Fibroblast of pulmonary artery (primary cell): ENCODE measurements at regions not wholly inside any gene's neighbourhood (a gene's known extent, or its start where the extent isn't known, plus 50 kb on each side); places are given as distances from the start of the nearest gene placed in this dataset.
A peak's percentile ranks its signal among the peaks of the same experiment; 100 is the strongest.

Source experiments
- DNase-seq: peaks from one replicate; pipeline ENCODE4 v3.0.0-alpha.2; 2010; ENCODE audit warnings: low read depth
- H3K4me3 ChIP-seq: replicated peaks from 2 replicates; pipeline ENCODE4 v1.5.1; 2011; ENCODE audit warnings: low read depth, mild to moderate bottlenecking, control low read depth, low read length, moderate library complexity
- TF ChIP-seq, protein P1 (sequence below): IDR thresholded peaks from 2 replicates; pipeline ENCODE4 v1.5.1; 2011; ENCODE audit warnings: mild to moderate bottlenecking, control low read depth, low read length, inconsistent platforms; ENCODE audit errors: missing control alignments

DNA sequence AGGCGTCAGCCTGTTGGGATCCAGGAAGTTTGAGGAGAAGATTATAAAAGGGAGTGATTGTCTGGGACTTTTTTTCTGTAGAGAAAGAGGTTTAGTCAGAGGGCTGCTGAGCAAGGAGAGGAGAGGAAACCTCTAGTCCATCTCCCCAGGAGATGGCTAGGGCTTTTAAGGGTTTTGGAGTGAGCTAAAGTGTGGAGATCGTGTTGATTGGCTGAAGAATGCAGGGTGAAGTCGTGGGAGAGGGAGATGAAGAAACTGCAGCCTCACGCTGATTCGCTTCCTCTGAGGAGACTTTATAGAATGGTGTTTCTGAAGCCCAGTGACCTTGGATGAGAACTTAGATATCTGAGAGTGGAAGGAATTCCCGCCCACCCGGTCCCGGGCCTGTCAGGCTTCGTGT lies 193.7 kb upstream of the PWP1 start:
- DNase-seq: peak; percentile 45
- TF ChIP-seq, protein P1, sequence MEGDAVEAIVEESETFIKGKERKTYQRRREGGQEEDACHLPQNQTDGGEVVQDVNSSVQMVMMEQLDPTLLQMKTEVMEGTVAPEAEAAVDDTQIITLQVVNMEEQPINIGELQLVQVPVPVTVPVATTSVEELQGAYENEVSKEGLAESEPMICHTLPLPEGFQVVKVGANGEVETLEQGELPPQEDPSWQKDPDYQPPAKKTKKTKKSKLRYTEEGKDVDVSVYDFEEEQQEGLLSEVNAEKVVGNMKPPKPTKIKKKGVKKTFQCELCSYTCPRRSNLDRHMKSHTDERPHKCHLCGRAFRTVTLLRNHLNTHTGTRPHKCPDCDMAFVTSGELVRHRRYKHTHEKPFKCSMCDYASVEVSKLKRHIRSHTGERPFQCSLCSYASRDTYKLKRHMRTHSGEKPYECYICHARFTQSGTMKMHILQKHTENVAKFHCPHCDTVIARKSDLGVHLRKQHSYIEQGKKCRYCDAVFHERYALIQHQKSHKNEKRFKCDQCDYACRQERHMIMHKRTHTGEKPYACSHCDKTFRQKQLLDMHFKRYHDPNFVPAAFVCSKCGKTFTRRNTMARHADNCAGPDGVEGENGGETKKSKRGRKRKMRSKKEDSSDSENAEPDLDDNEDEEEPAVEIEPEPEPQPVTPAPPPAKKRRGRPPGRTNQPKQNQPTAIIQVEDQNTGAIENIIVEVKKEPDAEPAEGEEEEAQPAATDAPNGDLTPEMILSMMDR: no peak
- no peak overlapping the region for H3K4me3 ChIP-seq

DNA sequence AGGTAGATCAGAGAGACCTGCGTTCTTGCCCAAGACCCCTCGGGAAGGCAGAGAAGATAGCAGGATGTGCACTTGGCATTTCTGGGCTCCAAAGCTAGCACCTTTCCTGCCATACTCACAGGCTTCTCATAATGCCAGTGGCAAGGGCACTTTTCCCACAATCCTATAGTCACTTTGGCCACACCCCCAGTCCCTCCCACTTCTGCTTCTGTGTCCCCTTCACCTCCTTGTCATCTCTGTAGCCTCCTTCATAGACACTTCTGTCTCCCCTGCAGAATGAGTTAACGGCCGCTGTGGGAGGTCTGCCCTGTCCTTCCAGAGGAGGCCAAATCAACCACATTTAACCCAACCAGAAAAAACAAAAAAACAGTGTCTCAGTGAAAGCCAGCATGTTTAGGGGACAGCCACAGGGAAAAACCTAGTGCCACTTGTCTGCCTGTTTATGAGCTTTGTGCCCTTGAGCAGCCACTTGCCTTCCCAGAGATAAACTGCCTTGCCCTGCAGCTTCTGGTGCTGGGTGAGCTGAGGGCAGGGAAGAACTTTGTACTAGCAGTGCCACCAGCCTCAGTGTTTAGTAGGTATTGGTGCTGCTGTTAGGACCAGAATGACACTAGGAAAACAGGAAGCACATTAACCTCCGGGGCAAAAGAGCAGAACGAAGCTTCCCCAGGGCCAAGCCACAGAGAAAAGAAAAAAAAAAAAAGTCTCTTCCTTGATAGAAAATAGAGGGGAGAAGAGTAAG lies 193.0 kb upstream of the PWP1 start:
- TF ChIP-seq, protein P1: no peak
- DNase-seq: no peak
- no peak overlapping the region for H3K4me3 ChIP-seq

DNA sequence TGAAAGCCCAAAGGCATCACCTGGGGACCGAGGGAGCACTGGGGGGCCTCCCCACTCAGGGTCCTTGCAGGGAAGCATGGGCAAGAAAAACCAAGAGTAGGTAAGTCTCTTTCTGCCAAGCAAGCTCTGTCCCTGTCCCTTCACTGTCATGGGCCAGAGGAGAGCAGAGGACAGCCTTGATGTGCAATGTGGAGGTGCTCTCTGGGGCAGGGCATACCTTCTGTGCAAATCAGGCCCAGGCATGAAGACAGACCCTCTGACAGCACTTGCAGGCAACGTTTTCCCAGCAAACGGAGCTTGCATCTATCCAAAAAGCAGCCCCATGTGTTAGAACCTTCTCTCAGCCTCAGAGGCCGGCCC lies 192.5 kb upstream of the PWP1 start:
- H3K4me3 ChIP-seq: no peak overlapping the region
- TF ChIP-seq, protein P1: no peak
- no peak for DNase-seq

- no peak overlapping the region for H3K4me3 ChIP-seq
- DNase-seq: no peak
- TF ChIP-seq, protein P1: no peak
These were observed 191.9 kb upstream of the PWP1 start for GRCh38 chr12:107493666-107494065.

DNA sequence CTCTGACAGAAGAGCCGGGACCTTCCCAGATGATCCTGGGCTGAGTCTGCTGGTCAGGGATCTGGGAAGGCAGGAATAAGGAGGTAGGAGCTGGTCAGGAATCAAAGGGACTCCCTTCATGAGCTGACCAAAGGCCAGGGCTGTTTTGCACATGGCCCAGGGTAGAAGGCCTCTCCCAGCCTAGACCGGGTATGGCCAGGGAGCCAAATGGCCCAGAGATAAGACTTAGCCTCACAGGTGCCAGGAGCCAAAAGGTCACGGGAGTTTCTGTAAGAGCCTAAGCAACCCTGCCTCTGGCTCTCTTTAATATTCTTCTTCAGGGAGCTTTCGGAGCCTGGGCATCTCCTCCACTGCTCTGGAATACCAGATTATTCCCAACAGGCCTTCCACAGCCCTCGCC lies 191.3 kb upstream of the PWP1 start:
- DNase-seq: no peak
- TF ChIP-seq, protein P1: no peak
- H3K4me3 ChIP-seq: no peak overlapping the region

- TF ChIP-seq, protein P1: no peak
- DNase-seq: no peak
- no peak overlapping the region for H3K4me3 ChIP-seq
These were observed 190.0 kb upstream of the PWP1 start for GRCh38 chr12:107495604-107496003.

GRCh38 chr12:107497231-107497630 lies 188.4 kb upstream of the PWP1 start:
- TF ChIP-seq, protein P1: no peak
- DNase-seq: no peak
- no peak overlapping the region for H3K4me3 ChIP-seq
